ENCODE measurements at regions not wholly inside any gene's neighbourhood (a gene's known extent, or its start where the extent isn't known, plus 50 kb on each side); places are given as distances from the start of the nearest gene placed in this dataset.

GRCh38 chr6:6705915-6706675, 117.6 kb downstream of the LY86 start:
- TF ChIP-seq CTCF (conservative IDR thresholded peaks at IDR 0.05; ENCODE audit: low read length) (no peak), EZH2phosphoT487 (IDR thresholded peaks at IDR 0.05; ENCODE audit: borderline replicate concordance, low read depth, low read length) (no peak)
- Histone ChIP-seq H4K20me1 (ENCODE audit: insufficient read depth, low read length) (no peaks in the 10 kb centered on the region), H2AFZ (ENCODE audit: low read length) (no peak overlapping the region), H3K4me1 (ENCODE audit: insufficient read depth, low read length, poor library complexity, severe bottlenecking) (no peaks in the 10 kb centered on the region), H3K27ac (ENCODE audit: low read depth, low read length, poor library complexity, severe bottlenecking) (no peak overlapping the region), H3K4me3 (ENCODE audit: low read depth, low read length, poor library complexity, severe bottlenecking) (no peak overlapping the region), H3K4me2 (ENCODE audit: low read length) (no peak overlapping the region), H3K9me2 (ENCODE audit: insufficient read depth, low read length) (no peaks in the 10 kb centered on the region), H3K36me3 (ENCODE audit: insufficient read depth, low read length) (no peaks in the 10 kb centered on the region), H3K79me2 (ENCODE audit: insufficient read depth, low read depth, low read length) (no peaks in the 10 kb centered on the region), H3K9me3 (ENCODE audit: low read length) (no peaks in the 10 kb centered on the region)
- DNase-seq (ENCODE audit: low spot score): no peak
- ChIA-PET POLR2A (interaction anchor here (0.7 kb wide), 1 partner anchor 247 kb away, joined by 6 read pairs; no protein-coding TSS in a partner anchor), CTCF (ENCODE audit: unreplicated experiment) (no interaction called here)
- BruUV-seq (replicated peaks): no TSS peak
- intact Hi-C loops (cut with micrococcal nuclease; ENCODE audit: unreplicated experiment): no loop called here

- no peak overlapping the region for H3K4me3 ChIP-seq (ENCODE audit: low read depth, low read length, poor library complexity, severe bottlenecking)
- ChIA-PET CTCF (ENCODE audit: unreplicated experiment) (interaction anchor here (0.6 kb wide), 1 partner anchor 10 kb away, joined by 4 read pairs; no protein-coding TSS in a partner anchor), POLR2A (interaction anchor here (0.6 kb wide), 1 partner anchor 87 kb away, joined by 3 read pairs; no protein-coding TSS in a partner anchor)
- peaks cover 10% of the 10 kb centered on the region for H3K4me1 ChIP-seq (ENCODE audit: insufficient read depth, low read length, poor library complexity, severe bottlenecking)
- DNase-seq (ENCODE audit: low spot score): no peak
- H3K4me2 ChIP-seq (ENCODE audit: low read length): no peak overlapping the region
- no TSS peak for BruUV-seq (replicated peaks)
- H3K9me3 ChIP-seq (ENCODE audit: low read length): no peaks in the 10 kb centered on the region
- no peak overlapping the region for H3K27ac ChIP-seq (ENCODE audit: low read depth, low read length, poor library complexity, severe bottlenecking)
- no peaks in the 10 kb centered on the region for H3K79me2 ChIP-seq (ENCODE audit: insufficient read depth, low read depth, low read length)
- TF ChIP-seq EZH2phosphoT487 (IDR thresholded peaks at IDR 0.05; ENCODE audit: borderline replicate concordance, low read depth, low read length) (no peak), CTCF (conservative IDR thresholded peaks at IDR 0.05; ENCODE audit: low read length) (no peak)
- H3K9me2 ChIP-seq (ENCODE audit: insufficient read depth, low read length): no peaks in the 10 kb centered on the region
- intact Hi-C loops (cut with micrococcal nuclease; ENCODE audit: unreplicated experiment): no loop called here
- H4K20me1 ChIP-seq (ENCODE audit: insufficient read depth, low read length): no peaks in the 10 kb centered on the region
- no peaks in the 10 kb centered on the region for H3K36me3 ChIP-seq (ENCODE audit: insufficient read depth, low read length)
- no peak overlapping the region for H2AFZ ChIP-seq (ENCODE audit: low read length)
Observed at GRCh38 chr6:6707143-6707542, 118.6 kb downstream of the LY86 start.

GRCh38 chr6:6709106-6709505, 120.6 kb downstream of the LY86 start:
- no peaks in the 10 kb centered on the region for H4K20me1 ChIP-seq (ENCODE audit: insufficient read depth, low read length)
- H3K36me3 ChIP-seq (ENCODE audit: insufficient read depth, low read length): no peaks in the 10 kb centered on the region
- no peak overlapping the region for H3K27ac ChIP-seq (ENCODE audit: low read depth, low read length, poor library complexity, severe bottlenecking)
- BruUV-seq (replicated peaks): no TSS peak
- intact Hi-C loops (cut with micrococcal nuclease; ENCODE audit: unreplicated experiment): no loop called here
- no peak overlapping the region for H3K4me3 ChIP-seq (ENCODE audit: low read depth, low read length, poor library complexity, severe bottlenecking)
- H3K9me3 ChIP-seq (ENCODE audit: low read length): no peaks in the 10 kb centered on the region
- DNase-seq (ENCODE audit: low spot score): no peak
- peaks cover 21% of the 10 kb centered on the region for H3K4me1 ChIP-seq (ENCODE audit: insufficient read depth, low read length, poor library complexity, severe bottlenecking)
- no peaks in the 10 kb centered on the region for H3K9me2 ChIP-seq (ENCODE audit: insufficient read depth, low read length)
- no peak overlapping the region for H2AFZ ChIP-seq (ENCODE audit: low read length)
- H3K4me2 ChIP-seq (ENCODE audit: low read length): no peak overlapping the region
- ChIA-PET CTCF (ENCODE audit: unreplicated experiment) (no interaction called here), POLR2A (interaction anchor here (0.6 kb wide), 1 partner anchor 15 kb away, joined by 3 read pairs; no protein-coding TSS in a partner anchor)
- TF ChIP-seq EZH2phosphoT487 (IDR thresholded peaks at IDR 0.05; ENCODE audit: borderline replicate concordance, low read depth, low read length) (no peak), CTCF (conservative IDR thresholded peaks at IDR 0.05; ENCODE audit: low read length) (no peak)
- no peaks in the 10 kb centered on the region for H3K79me2 ChIP-seq (ENCODE audit: insufficient read depth, low read depth, low read length)
